Astrocyte of the cerebellum (primary cell): ENCODE measurements at regions not wholly inside any gene's neighbourhood (a gene's known extent, or its start where the extent isn't known, plus 50 kb on each side); places are given as distances from the start of the nearest gene placed in this dataset.

Experiments
- DNase-seq: peaks from one replicate; pipeline ENCODE4 v3.0.0-alpha.2; 2011; ENCODE audit warnings: low read depth
- H3K4me3 ChIP-seq: 2 replicates; pipeline ENCODE4 v1.5.1; 2011; ENCODE audit warnings: mild to moderate bottlenecking, low read depth, low read length, moderate library complexity
- in situ Hi-C: cut with HindIII; loops from 2 replicates; pipeline ENCODE4 v1.10.0; 2017; ENCODE audit warnings: low sequenced_read_pairs
- TF ChIP-seq, protein P1 (sequence below): IDR thresholded peaks from 2 replicates; pipeline ENCODE4 v1.5.1; 2012; ENCODE audit warnings: low read length, low read depth, moderate library complexity, mild to moderate bottlenecking; ENCODE audit errors: missing control alignments

DNA sequence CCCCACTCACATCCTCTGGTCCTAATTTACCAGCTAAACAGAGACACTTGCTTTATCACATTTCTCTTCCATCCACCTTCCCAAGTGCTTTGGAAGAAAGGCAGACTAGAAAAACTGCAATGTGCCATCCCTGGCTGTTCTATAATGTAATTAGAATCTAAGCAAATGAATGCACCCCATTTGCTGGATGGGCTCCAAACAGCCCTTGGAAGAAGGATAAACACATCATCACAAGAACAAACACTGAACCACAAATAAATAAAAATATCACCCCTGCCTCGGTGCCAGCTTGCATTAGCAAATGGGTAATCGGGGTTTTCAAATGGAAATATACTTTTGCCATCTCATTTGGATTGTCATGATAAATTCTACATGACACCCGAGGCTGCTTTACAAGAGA lies 296.6 kb upstream of the ISX start:
- in situ Hi-C loops, result no loop called here
- no peak for DNase-seq
- TF ChIP-seq, protein P1, sequence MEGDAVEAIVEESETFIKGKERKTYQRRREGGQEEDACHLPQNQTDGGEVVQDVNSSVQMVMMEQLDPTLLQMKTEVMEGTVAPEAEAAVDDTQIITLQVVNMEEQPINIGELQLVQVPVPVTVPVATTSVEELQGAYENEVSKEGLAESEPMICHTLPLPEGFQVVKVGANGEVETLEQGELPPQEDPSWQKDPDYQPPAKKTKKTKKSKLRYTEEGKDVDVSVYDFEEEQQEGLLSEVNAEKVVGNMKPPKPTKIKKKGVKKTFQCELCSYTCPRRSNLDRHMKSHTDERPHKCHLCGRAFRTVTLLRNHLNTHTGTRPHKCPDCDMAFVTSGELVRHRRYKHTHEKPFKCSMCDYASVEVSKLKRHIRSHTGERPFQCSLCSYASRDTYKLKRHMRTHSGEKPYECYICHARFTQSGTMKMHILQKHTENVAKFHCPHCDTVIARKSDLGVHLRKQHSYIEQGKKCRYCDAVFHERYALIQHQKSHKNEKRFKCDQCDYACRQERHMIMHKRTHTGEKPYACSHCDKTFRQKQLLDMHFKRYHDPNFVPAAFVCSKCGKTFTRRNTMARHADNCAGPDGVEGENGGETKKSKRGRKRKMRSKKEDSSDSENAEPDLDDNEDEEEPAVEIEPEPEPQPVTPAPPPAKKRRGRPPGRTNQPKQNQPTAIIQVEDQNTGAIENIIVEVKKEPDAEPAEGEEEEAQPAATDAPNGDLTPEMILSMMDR, result no peak
- H3K4me3 ChIP-seq, result no peak overlapping the region

DNA sequence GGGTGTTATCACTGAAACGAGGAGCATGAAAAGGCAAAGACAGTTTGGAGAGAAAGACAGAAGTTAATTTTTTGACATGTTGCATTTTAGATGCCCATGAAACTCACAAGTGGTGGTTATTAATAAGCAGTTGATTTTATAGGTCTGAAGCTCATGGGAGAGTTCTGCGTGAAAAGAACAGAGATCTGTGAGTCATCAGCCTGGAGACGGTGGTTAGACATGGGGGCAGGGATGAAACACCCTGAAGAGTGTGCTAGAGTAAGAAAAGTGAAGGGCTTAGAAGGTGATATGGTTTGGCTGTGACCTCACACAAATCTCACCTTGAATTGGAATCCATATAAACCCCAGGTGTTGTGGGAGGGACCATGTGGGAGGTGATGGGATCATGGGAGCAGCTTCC lies 289.1 kb upstream of the ISX start:
- TF ChIP-seq, protein P1, result no peak
- no peak overlapping the region for H3K4me3 ChIP-seq
- no peak for DNase-seq
- in situ Hi-C loops, result no loop called here

DNA sequence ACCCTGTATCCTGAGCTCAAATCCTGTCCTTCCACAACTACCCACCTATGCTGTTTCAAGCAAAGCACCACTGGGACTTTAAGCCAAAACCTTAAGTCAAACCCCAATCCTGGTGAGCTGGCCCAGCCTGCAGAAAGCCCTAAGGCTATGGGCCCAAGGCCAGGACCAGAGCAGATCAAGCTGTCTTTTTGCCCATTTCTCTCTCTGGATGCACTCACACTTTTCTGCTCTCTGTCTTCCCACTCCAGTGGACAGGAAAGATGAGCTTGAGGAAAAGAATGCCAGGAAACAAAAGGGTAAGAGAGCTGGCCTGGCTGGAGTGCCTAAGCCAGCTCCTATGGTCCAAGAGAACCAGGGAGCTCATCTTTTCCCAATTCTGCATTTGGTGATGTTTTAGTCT lies 284.3 kb upstream of the ISX start:
- TF ChIP-seq, protein P1, result no peak
- no peak for DNase-seq
- no peak overlapping the region for H3K4me3 ChIP-seq
- in situ Hi-C loops, result no loop called here

DNA sequence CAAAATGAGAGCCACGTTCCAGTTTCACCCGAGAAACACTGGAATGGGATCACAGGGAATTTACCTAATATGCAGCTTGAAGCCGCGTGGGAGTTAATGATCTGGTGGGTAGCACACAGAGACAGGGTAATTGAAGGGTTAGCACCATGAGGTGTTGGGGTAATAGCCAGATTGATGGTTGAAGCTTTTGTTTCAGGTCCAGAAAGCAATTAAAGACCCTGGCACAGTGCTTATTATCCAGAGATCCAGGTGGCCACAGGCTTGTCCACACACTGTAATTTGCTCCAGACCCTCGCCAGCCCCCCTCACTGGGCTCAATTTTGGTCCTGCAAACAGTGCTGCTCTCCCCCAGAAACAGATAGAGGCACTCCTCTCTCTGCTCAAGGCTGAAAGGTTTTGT lies 282.5 kb upstream of the ISX start:
- TF ChIP-seq, protein P1, result no peak
- DNase-seq, result no peak
- H3K4me3 ChIP-seq, result no peak overlapping the region
- in situ Hi-C loops, result no loop called here

DNA sequence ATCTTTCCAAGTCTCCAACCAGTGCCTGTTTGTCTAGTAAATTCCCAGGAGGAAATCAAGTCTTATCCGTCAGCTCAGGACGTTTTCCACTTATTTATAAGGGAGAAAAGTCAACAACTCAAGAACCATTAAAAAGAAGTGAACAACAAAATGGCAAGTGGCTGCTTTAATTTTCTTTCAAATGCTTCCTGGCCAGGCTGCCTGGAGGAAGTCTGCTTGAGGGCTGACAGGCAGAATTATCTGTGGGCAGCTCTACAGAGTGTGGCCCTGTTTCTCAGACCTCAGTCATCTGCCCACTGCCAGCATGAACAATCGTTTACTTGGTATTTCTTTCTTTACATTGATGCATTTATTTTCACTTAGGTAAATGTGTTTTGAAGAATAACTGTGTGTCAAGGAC lies 281.9 kb upstream of the ISX start:
- in situ Hi-C loops, result no loop called here
- no peak for DNase-seq
- no peak overlapping the region for H3K4me3 ChIP-seq
- TF ChIP-seq, protein P1, result no peak

DNA sequence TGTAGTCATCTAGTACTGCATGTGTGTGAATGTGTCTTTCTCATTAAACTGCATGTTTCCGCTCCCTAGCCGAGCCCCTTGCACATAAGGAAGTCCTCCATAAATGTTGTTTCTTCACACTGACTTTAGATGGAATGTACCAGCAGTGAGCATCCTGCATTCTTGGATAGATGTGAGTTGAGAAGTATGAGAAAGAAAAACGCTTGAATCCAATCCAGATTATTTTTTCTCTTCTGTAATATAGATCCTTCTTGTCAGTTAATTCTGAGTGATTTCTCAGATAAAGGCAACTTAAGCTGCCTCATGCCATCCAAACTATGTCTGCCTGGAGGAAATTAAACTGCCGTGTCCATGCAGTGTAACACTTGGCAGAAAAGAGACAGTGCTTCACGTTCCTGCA lies 268.1 kb upstream of the ISX start:
- H3K4me3 ChIP-seq, result no peak overlapping the region
- TF ChIP-seq, protein P1, result no peak
- in situ Hi-C loops, result no loop called here
- DNase-seq, result no peak

DNA sequence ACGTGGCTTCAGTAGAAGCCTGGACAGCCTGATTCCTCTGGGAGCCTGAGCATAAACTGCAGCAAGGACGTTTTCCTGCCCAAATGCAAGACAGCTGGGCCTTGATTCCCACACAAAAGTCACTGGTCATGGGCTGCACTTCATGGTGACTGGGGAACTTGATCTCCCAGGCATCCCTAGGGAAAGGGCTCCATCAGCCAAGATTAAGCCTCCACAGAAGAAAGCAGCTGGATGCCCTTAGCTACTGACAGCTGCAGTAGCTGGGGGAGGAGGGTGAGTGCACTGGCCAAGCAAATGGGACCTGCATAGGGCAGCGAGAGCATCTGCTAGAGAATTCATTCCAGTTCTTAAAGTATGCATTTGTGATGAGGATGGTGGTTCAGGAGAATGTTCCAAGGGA lies 267.4 kb upstream of the ISX start:
- TF ChIP-seq, protein P1, result no peak
- in situ Hi-C loops, result no loop called here
- no peak for DNase-seq
- no peak overlapping the region for H3K4me3 ChIP-seq
